Keratinocyte (primary cell): ENCODE measurements at regions not wholly inside any gene's neighbourhood (a gene's known extent, or its start where the extent isn't known, plus 50 kb on each side); places are given as distances from the start of the nearest gene placed in this dataset.
A peak's percentile ranks its signal among the peaks of the same experiment; 100 is the strongest.

Source experiments
- DNase-seq: peaks from one replicate; pipeline ENCODE4 v3.0.0-alpha.2; 2011; ENCODE audit warnings: low read depth, missing footprints, low spot score
- FAIRE-seq: peaks from 2 replicates; lab custom pipeline; 2011; peaks lifted over from hg19 to GRCh38; lab: Jason Lieb, UNC
- H2AFZ ChIP-seq: 2 replicates; pipeline ENCODE4 v1.6.0; 2012; ENCODE audit warnings: low read length, control low read depth, inconsistent platforms; ENCODE audit not compliant: control insufficient read depth
- H3K27ac ChIP-seq: 2 replicates; pipeline ENCODE4 v1.5.1; 2011; ENCODE audit warnings: low read length; ENCODE audit not compliant: control insufficient read depth, insufficient read depth
- H3K27me3 ChIP-seq: 3 replicates; pipeline ENCODE4 v1.6.0; 2011; ENCODE audit warnings: low read length; ENCODE audit not compliant: control insufficient read depth, insufficient read depth; ENCODE audit errors: extremely low read depth
- H3K36me3 ChIP-seq, 2 experiments: 2 replicates in 1 of 2; 3 replicates in 1 of 2; pipeline ENCODE4 v1.5.1; 2011; ENCODE audit warnings: low read length in 2 of 2, mild to moderate bottlenecking in 1 of 2; ENCODE audit not compliant: control insufficient read depth in 2 of 2, insufficient read depth in 2 of 2; ENCODE audit errors: extremely low read depth in 1 of 2
- H3K4me1 ChIP-seq: 3 replicates; pipeline ENCODE4 v1.5.1; 2011; ENCODE audit warnings: low read length; ENCODE audit not compliant: control insufficient read depth, insufficient read depth; ENCODE audit errors: extremely low read depth
- H3K4me2 ChIP-seq: 3 replicates; pipeline ENCODE4 v1.6.0; 2011; ENCODE audit warnings: low read depth, low read length; ENCODE audit not compliant: control insufficient read depth, insufficient read depth; ENCODE audit errors: extremely low read depth
- H3K4me3 ChIP-seq, 3 experiments: fragments of 200-600 bp in 1 of 3; sonication (generic) in 1 of 3; 2 replicates in 2 of 3; 3 replicates in 1 of 3; pipeline ENCODE4 v1.5.1; 2011 to 2016; ENCODE audit warnings: low read length in 3 of 3, mild to moderate bottlenecking in 3 of 3, control low read depth in 2 of 3, inconsistent platforms in 1 of 3, low read depth in 1 of 3, mixed read lengths in 1 of 3, mixed run types in 1 of 3, moderate library complexity in 1 of 3; ENCODE audit not compliant: control insufficient read depth in 2 of 3, insufficient read depth in 2 of 3; ENCODE audit errors: extremely low read depth in 1 of 3
- H3K79me2 ChIP-seq: 2 replicates; pipeline ENCODE4 v1.6.0; 2012; ENCODE audit warnings: low read length; ENCODE audit not compliant: control insufficient read depth, insufficient read depth
- H3K9ac ChIP-seq: 3 replicates; pipeline ENCODE4 v1.6.0; 2011; ENCODE audit warnings: low read length; ENCODE audit not compliant: control insufficient read depth, insufficient read depth; ENCODE audit errors: extremely low read depth
- H3K9me1 ChIP-seq: 3 replicates; pipeline ENCODE4 v1.6.0; 2011; ENCODE audit warnings: low read length; ENCODE audit not compliant: control insufficient read depth, insufficient read depth; ENCODE audit errors: extremely low read depth
- H3K9me3 ChIP-seq: 2 replicates; pipeline ENCODE4 v1.5.1; 2012; ENCODE audit warnings: low read depth, low read length; ENCODE audit not compliant: control insufficient read depth
- H4K20me1 ChIP-seq: 3 replicates; pipeline ENCODE4 v1.6.0; 2011; ENCODE audit warnings: low read length; ENCODE audit not compliant: control insufficient read depth, insufficient read depth; ENCODE audit errors: extremely low read depth
- EZH2 ChIP-seq: IDR thresholded peaks from one replicate; pipeline ENCODE4 v1.6.1; 2012; ENCODE audit warnings: inconsistent platforms, mild to moderate bottlenecking, low read length, moderate library complexity
- dilution Hi-C: fragments of 300-500 bp; cut with MboI; formaldehyde crosslinking; loops from one replicate; pipeline ENCODE4 v1.7.0; 2020; ENCODE audit warnings: low sequenced_read_pairs; ENCODE audit not compliant: extremely low pct_ligation_motif_present
- TF ChIP-seq, protein P1 (sequence below), 3 experiments: IDR thresholded peaks in 1 of 3; conservative IDR thresholded peaks in 1 of 3; optimal IDR thresholded peaks in 1 of 3; 2 replicates in 2 of 3; 3 replicates in 1 of 3; pipeline versions ENCODE3 to v1.5.1; 2011; ENCODE audit warnings: low read length in 3 of 3, mild to moderate bottlenecking in 3 of 3, moderate library complexity in 2 of 3, control low read depth in 1 of 3, inconsistent platforms in 1 of 3; ENCODE audit not compliant: insufficient read depth in 2 of 3; ENCODE audit errors: extremely low read depth in 1 of 3

DNA sequence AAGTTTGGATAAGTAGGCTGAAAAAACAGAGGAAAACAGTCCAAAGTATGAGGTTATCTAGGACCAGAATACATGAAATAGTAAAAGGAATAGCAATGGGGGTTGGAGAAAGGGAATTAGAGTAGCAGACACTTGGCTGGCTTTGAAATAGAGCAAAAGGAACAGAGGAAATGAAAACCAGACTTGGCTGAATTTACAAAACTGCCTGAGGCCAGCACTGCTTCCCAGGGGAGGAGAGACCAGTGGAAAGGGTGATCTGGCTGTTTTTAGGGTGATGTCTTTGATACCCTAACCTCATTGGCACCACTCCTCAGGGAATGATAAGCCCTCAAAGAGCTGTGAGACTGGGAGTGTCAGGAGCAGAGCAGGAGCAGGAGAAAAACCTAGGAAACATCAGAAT lies 413.4 kb upstream of the SLC30A5 start:
- Histone ChIP-seq H3K9ac (no peak overlapping the region), H2AFZ (no peak overlapping the region), H3K9me1 (no peaks in the 10 kb centered on the region), H3K36me3 (no peaks in the 10 kb centered on the region), H3K4me1 (peaks cover 28% of the 10 kb centered on the region), H3K4me2 (no peak overlapping the region), H3K27ac (no peak overlapping the region), H3K4me3 (no peak overlapping the region), H4K20me1 (no peaks in the 10 kb centered on the region), H3K27me3 (no peaks in the 10 kb centered on the region), H3K9me3 (no peaks in the 10 kb centered on the region), H3K79me2 (no peaks in the 10 kb centered on the region)
- FAIRE-seq (peak; percentile 62), DNase-seq (no peak)
- TF ChIP-seq, protein P1, sequence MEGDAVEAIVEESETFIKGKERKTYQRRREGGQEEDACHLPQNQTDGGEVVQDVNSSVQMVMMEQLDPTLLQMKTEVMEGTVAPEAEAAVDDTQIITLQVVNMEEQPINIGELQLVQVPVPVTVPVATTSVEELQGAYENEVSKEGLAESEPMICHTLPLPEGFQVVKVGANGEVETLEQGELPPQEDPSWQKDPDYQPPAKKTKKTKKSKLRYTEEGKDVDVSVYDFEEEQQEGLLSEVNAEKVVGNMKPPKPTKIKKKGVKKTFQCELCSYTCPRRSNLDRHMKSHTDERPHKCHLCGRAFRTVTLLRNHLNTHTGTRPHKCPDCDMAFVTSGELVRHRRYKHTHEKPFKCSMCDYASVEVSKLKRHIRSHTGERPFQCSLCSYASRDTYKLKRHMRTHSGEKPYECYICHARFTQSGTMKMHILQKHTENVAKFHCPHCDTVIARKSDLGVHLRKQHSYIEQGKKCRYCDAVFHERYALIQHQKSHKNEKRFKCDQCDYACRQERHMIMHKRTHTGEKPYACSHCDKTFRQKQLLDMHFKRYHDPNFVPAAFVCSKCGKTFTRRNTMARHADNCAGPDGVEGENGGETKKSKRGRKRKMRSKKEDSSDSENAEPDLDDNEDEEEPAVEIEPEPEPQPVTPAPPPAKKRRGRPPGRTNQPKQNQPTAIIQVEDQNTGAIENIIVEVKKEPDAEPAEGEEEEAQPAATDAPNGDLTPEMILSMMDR (optimal IDR thresholded peaks at IDR 0.05 in 1 of 3, IDR thresholded peaks at IDR 0.05 in 1 of 3, conservative IDR thresholded peaks at IDR 0.05 in 1 of 3; ENCODE audit: extremely low read depth in 1 of 3, insufficient read depth in 2 of 3, low read length in 3 of 3): no peak
- TF ChIP-seq EZH2: no peak
- dilution Hi-C loops: no loop called here

DNA sequence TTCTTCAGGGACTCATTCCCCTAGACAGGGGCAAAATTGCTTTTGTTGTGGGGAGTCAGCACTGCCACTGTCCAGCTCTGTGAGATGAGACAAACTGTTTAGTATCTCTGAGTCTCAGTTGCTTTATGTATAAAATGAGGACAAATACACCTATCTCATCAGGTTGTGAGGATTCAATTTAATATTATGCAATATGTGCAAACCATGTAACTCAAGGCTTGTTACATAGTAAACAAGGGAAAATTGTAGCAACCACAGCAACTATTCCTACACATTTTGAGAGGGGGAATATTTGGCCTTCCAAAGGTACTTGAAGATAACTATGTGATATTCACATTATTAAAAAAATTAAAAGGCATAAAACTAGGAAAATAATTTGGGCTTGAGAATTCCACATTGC lies 411.9 kb upstream of the SLC30A5 start:
- Histone ChIP-seq H3K4me3 (no peak overlapping the region), H3K4me1 (peaks cover 28% of the 10 kb centered on the region), H3K79me2 (no peaks in the 10 kb centered on the region), H3K36me3 (no peaks in the 10 kb centered on the region), H3K27me3 (no peaks in the 10 kb centered on the region), H3K9me3 (no peaks in the 10 kb centered on the region), H3K27ac (no peak overlapping the region), H3K9ac (no peak overlapping the region), H3K9me1 (no peaks in the 10 kb centered on the region), H3K4me2 (no peak overlapping the region), H2AFZ (no peak overlapping the region), H4K20me1 (no peaks in the 10 kb centered on the region)
- FAIRE-seq: no peak
- dilution Hi-C loops: no loop called here
- no peak for DNase-seq
- no peak for TF ChIP-seq EZH2
- TF ChIP-seq, protein P1 (optimal IDR thresholded peaks at IDR 0.05 in 1 of 3, IDR thresholded peaks at IDR 0.05 in 1 of 3, conservative IDR thresholded peaks at IDR 0.05 in 1 of 3; ENCODE audit: extremely low read depth in 1 of 3, insufficient read depth in 2 of 3, low read length in 3 of 3): no peak
